Astrocyte of the spinal cord (primary cell): ENCODE measurements at regions not wholly inside any gene's neighbourhood (a gene's known extent, or its start where the extent isn't known, plus 50 kb on each side); places are given as distances from the start of the nearest gene placed in this dataset.
"Not testable (repeated sequence)": the region's sequence is repeated elsewhere in the genome, so short reads cannot be mapped to it uniquely, and the experiment has no call there.

Experiments
- DNase-seq: peaks from one replicate; pipeline ENCODE4 v3.0.0; 2011; ENCODE audit warnings: low read depth, low spot score
- H3K4me3 ChIP-seq: 2 replicates; pipeline ENCODE4 v1.5.1; 2011; ENCODE audit warnings: low read depth, mild to moderate bottlenecking, low read length, moderate library complexity
- CTCF ChIP-seq: IDR thresholded peaks from 2 replicates; pipeline ENCODE4 v1.5.1; 2012; ENCODE audit warnings: low read depth, mild to moderate bottlenecking, low read length, inconsistent platforms
- in situ Hi-C: cut with HindIII; loops from 2 replicates; pipeline ENCODE4 v1.10.0; 2017; ENCODE audit warnings: low sequenced_read_pairs

GRCh38 chr3:115204475-115204874 lies 57.4 kb upstream of the ZBTB20 start:
- in situ Hi-C loops, result no loop called here
- no peak for TF ChIP-seq CTCF
- no peak for DNase-seq

GRCh38 chr3:115208066-115208750 lies 61.1 kb upstream of the ZBTB20 start:
- no peak overlapping the region for H3K4me3 ChIP-seq
- in situ Hi-C loops, result no loop called here
- DNase-seq, result no peak
- TF ChIP-seq CTCF, result no peak

More at GRCh38 chr3:115204475-115204874, 57.4 kb upstream of the ZBTB20 start:
- H3K4me3 ChIP-seq, result no peak overlapping the region

GRCh38 chr3:115211810-115212492 lies 64.9 kb upstream of the ZBTB20 start:
- no peak overlapping the region for H3K4me3 ChIP-seq
- DNase-seq, result no peak
- in situ Hi-C loops, result no loop called here
- TF ChIP-seq CTCF, result no peak

- TF ChIP-seq CTCF, result no peak
- H3K4me3 ChIP-seq, result no peak overlapping the region
- DNase-seq, result no peak
- in situ Hi-C loops, result no loop called here
Observed at GRCh38 chr3:115212615-115213014, 65.5 kb upstream of the ZBTB20 start.

GRCh38 chr3:115213052-115213451 lies 66.0 kb upstream of the ZBTB20 start:
- DNase-seq, in situ Hi-C loops: not testable (repeated sequence)

GRCh38 chr3:115217292-115217677 lies 70.2 kb upstream of the ZBTB20 start:
- in situ Hi-C loops, result no loop called here
- DNase-seq, result peak; percentile 11
- no peak overlapping the region for H3K4me3 ChIP-seq
- no peak for TF ChIP-seq CTCF

More at GRCh38 chr3:115213052-115213451, 66.0 kb upstream of the ZBTB20 start:
- not testable (repeated sequence) for H3K4me3 ChIP-seq
